ENCODE measurements at regions not wholly inside any gene's neighbourhood (a gene's known extent, or its start where the extent isn't known, plus 50 kb on each side); places are given as distances from the start of the nearest gene placed in this dataset.

- TF ChIP-seq CTCF (IDR thresholded peaks at IDR 0.05; ENCODE audit: low read depth, low read length) (no peak), EZH2phosphoT487 (IDR thresholded peaks at IDR 0.05; ENCODE audit: low read depth) (no peak)
Measured at GRCh38 chr7:12467837-12468236, 64.2 kb upstream of the VWDE start.

Measured in OCI-LY3 (cell line).